ENCODE measurements at regions not wholly inside any gene's neighbourhood (a gene's known extent, or its start where the extent isn't known, plus 50 kb on each side); places are given as distances from the start of the nearest gene placed in this dataset.

GRCh38 chr9:107815782-107816560, 326.4 kb upstream of the KLF4 start:
- no peaks in the 10 kb centered on the region for H3K9me3 ChIP-seq (ENCODE audit: control insufficient read depth in 4 of 4, insufficient read depth in 3 of 4, low read length in 3 of 4)
- no peak for TF ChIP-seq CTCF (IDR thresholded peaks at IDR 0.05; ENCODE audit: control extremely low read depth, extremely low read depth)
- WGBS, 2 donors: 80 to 91% methylated on average over 6 of the region's 6 CpGs
- peaks cover 0 to 15% (median 10%) of the 10 kb centered on the region in 5 donors for H3K4me1 ChIP-seq (ENCODE audit: control insufficient read depth in 5 of 5, insufficient read depth in 5 of 5, low read length in 5 of 5)
- H3K4me3 ChIP-seq: no peak overlapping the region
- H3K9ac ChIP-seq (ENCODE audit: insufficient read depth in 1 of 2, low read length in 2 of 2): no peak overlapping the region
- ATAC-seq (ENCODE audit: insufficient read depth, low FRiP score) (no peak), DNase-seq (no peak)
- H3K36me3 ChIP-seq (ENCODE audit: control insufficient read depth in 4 of 4, insufficient read depth in 4 of 4, low read length in 4 of 4): no peaks in the 10 kb centered on the region
- H3K27ac ChIP-seq (ENCODE audit: low read depth in 1 of 2, low read length in 1 of 2): no peak overlapping the region
- H3K27me3 ChIP-seq (ENCODE audit: control insufficient read depth in 3 of 3, insufficient read depth in 3 of 3, low read length in 2 of 3): peaks cover 0 to 6% (median 0%) of the 10 kb centered on the region in 3 donors

DNA sequence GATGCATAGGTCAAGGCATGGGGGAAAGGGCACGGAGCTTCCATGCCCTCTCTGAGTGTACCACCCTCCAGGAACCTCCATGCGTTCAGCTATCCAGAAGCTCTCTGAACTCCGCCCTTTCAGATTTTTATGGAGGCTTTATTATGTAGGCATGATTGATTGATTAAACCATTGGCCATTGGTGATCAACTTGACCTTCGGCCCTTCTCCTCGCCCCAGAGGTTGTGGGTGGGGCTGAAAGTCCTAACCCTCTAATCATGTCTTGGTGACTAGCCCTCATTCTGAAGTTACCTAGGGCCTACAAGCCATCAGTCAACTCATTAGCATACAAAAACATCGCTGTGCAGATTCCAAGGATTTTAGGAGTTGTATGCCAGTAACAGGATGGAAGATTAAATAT, 323.7 kb upstream of the KLF4 start:
- no peaks in the 10 kb centered on the region for H3K9me3 ChIP-seq (ENCODE audit: control insufficient read depth in 4 of 4, insufficient read depth in 3 of 4, low read length in 3 of 4)
- TF ChIP-seq CTCF (IDR thresholded peaks at IDR 0.05; ENCODE audit: control extremely low read depth, extremely low read depth): no peak
- ATAC-seq (ENCODE audit: insufficient read depth, low FRiP score): no peak
- DNase-seq: no peak
- no peak overlapping the region for H3K27ac ChIP-seq (ENCODE audit: low read depth in 1 of 2, low read length in 1 of 2)
- peaks cover 0 to 4% (median 0%) of the 10 kb centered on the region in 5 donors for H3K4me1 ChIP-seq (ENCODE audit: control insufficient read depth in 5 of 5, insufficient read depth in 5 of 5, low read length in 5 of 5)
- WGBS, 2 donors: 97 to 98% methylated on average over 6 of the region's 6 CpGs
- peaks cover 0 to 15% (median 0%) of the 10 kb centered on the region in 3 donors for H3K27me3 ChIP-seq (ENCODE audit: control insufficient read depth in 3 of 3, insufficient read depth in 3 of 3, low read length in 2 of 3)
- no peak overlapping the region for H3K4me3 ChIP-seq
- H3K36me3 ChIP-seq (ENCODE audit: control insufficient read depth in 4 of 4, insufficient read depth in 4 of 4, low read length in 4 of 4): no peaks in the 10 kb centered on the region
- no peak overlapping the region for H3K9ac ChIP-seq (ENCODE audit: insufficient read depth in 1 of 2, low read length in 2 of 2)

DNA sequence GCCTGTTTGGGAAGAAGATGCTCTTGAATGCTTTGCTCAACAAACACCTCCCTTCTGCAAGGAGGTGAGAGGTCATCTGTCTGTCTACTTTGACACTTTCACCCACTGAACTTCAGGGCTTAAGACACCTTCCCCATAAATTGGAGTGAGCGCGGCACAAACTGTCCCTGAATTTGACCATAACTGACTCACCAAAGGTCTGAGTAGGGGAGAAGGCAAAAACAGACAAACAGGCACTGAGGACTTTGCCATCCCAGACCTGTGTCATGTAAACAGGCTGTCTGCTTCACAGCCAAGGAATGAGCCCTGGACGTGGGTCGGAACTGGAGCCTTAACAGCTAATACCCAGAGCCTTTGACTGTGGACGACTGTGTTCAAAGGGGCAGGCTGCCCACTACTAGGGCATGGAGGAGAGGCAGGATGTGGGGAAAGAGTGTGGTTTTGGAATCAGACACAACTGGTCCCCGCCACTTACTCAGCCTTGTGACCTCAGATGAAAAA, 320.9 kb upstream of the KLF4 start:
- TF ChIP-seq CTCF (IDR thresholded peaks at IDR 0.05; ENCODE audit: control extremely low read depth, extremely low read depth): no peak
- H3K27ac ChIP-seq (ENCODE audit: low read depth in 1 of 2, low read length in 1 of 2): no peak overlapping the region
- peaks cover 0 to 13% (median 0%) of the 10 kb centered on the region in 3 donors for H3K27me3 ChIP-seq (ENCODE audit: control insufficient read depth in 3 of 3, insufficient read depth in 3 of 3, low read length in 2 of 3)
- no peaks in the 10 kb centered on the region for H3K4me1 ChIP-seq (ENCODE audit: control insufficient read depth in 5 of 5, insufficient read depth in 5 of 5, low read length in 5 of 5)
- no peak overlapping the region for H3K4me3 ChIP-seq
- peak; percentile 27 for ATAC-seq (ENCODE audit: insufficient read depth, low FRiP score)
- no peaks in the 10 kb centered on the region for H3K9me3 ChIP-seq (ENCODE audit: control insufficient read depth in 4 of 4, insufficient read depth in 3 of 4, low read length in 3 of 4)
- WGBS, 2 donors: 64% methylated on average over 6 of the region's 6 CpGs
- H3K9ac ChIP-seq (ENCODE audit: insufficient read depth in 1 of 2, low read length in 2 of 2): no peak overlapping the region
- peak in 1 of 3 donors; percentile 13 for DNase-seq
- H3K36me3 ChIP-seq (ENCODE audit: control insufficient read depth in 4 of 4, insufficient read depth in 4 of 4, low read length in 4 of 4): no peaks in the 10 kb centered on the region
